ENCODE measurements at regions not wholly inside any gene's neighbourhood (a gene's known extent, or its start where the extent isn't known, plus 50 kb on each side); places are given as distances from the start of the nearest gene placed in this dataset.
"Not testable (repeated sequence)": the region's sequence is repeated elsewhere in the genome, so short reads cannot be mapped to it uniquely, and the experiment has no call there.

GRCh38 chr9:82052081-82052480 lies 63.5 kb downstream of the SPATA31D1 start:
- DNase-seq, result no peak

GRCh38 chr9:82054264-82055015 lies 65.9 kb downstream of the SPATA31D1 start:
- DNase-seq, result no peak

- DNase-seq, result no peak
Observed at GRCh38 chr9:82057805-82058204, 69.2 kb downstream of the SPATA31D1 start.

- DNase-seq, result not testable (repeated sequence)
Observed at GRCh38 chr9:82061801-82062200, 73.2 kb downstream of the SPATA31D1 start.

GRCh38 chr9:82062245-82062644 lies 73.7 kb downstream of the SPATA31D1 start:
- no peak for DNase-seq

GRCh38 chr9:82073551-82074543 lies 85.3 kb downstream of the SPATA31D1 start:
- no peak for DNase-seq

- DNase-seq, result no peak
Observed at GRCh38 chr9:82080265-82080664, 91.7 kb downstream of the SPATA31D1 start.

GRCh38 chr9:82081496-82081895 lies 92.9 kb downstream of the SPATA31D1 start:
- DNase-seq, result no peak

GRCh38 chr9:82082563-82082962 lies 94.0 kb downstream of the SPATA31D1 start:
- DNase-seq, result no peak

- DNase-seq, result no peak
Observed at GRCh38 chr9:82088591-82088990, 100.0 kb downstream of the SPATA31D1 start.

GRCh38 chr9:82090046-82090445 lies 101.5 kb downstream of the SPATA31D1 start:
- no peak for DNase-seq

GRCh38 chr9:82091100-82091499 lies 102.5 kb downstream of the SPATA31D1 start:
- DNase-seq, result no peak

- DNase-seq, result no peak
Observed at GRCh38 chr9:82091610-82092009, 103.0 kb downstream of the SPATA31D1 start.

GRCh38 chr9:82101475-82101874 lies 112.9 kb downstream of the SPATA31D1 start:
- no peak for DNase-seq

- DNase-seq, result no peak
Observed at GRCh38 chr9:82104252-82104651, 115.7 kb downstream of the SPATA31D1 start.

GRCh38 chr9:82105729-82106128 lies 117.2 kb downstream of the SPATA31D1 start:
- DNase-seq, result no peak

- no peak for DNase-seq
Observed at GRCh38 chr9:82106536-82106935, 118.0 kb downstream of the SPATA31D1 start.

- no peak for DNase-seq
Observed at GRCh38 chr9:82108474-82108873, 119.9 kb downstream of the SPATA31D1 start.

- no peak for DNase-seq
Observed at GRCh38 chr9:82108941-82109340, 120.4 kb downstream of the SPATA31D1 start.

- DNase-seq, result no peak
Observed at GRCh38 chr9:82109626-82110025, 121.1 kb downstream of the SPATA31D1 start.

- no peak for DNase-seq
Observed at GRCh38 chr9:82110881-82111280, 122.3 kb downstream of the SPATA31D1 start.

GRCh38 chr9:82115331-82115730 lies 126.8 kb downstream of the SPATA31D1 start:
- no peak for DNase-seq

GRCh38 chr9:82115900-82116299 lies 127.3 kb downstream of the SPATA31D1 start:
- DNase-seq, result no peak

- DNase-seq, result no peak
Observed at GRCh38 chr9:82116556-82116955, 128.0 kb downstream of the SPATA31D1 start.

Measured in NCI-H345 (cell line).